Thyroid gland (tissue), 4 donors: ENCODE measurements at regions not wholly inside any gene's neighbourhood (a gene's known extent, or its start where the extent isn't known, plus 50 kb on each side); places are given as distances from the start of the nearest gene placed in this dataset.

Experiments
- DNase-seq, 2 donors: peaks; one replicate each; pipeline ENCODE4 v3.0.0-alpha.2; 2019
- H3K27ac ChIP-seq, 3 donors: fragments of 200-600 bp; sonication (generic); 1 replicate in 2 of 3; 2 replicates in 1 of 3; pipeline ENCODE4 v1.5.1; 2016 to 2019; ENCODE audit warnings: mild to moderate bottlenecking in 1 of 3, moderate library complexity in 1 of 3
- H3K27me3 ChIP-seq: fragments of 200-600 bp; sonication (generic); one replicate; pipeline ENCODE4 v1.5.1; 2019
- H3K36me3 ChIP-seq, 2 donors: fragments of 200-600 bp; sonication (generic); one replicate each; pipeline ENCODE4 v1.5.1; 2016 to 2019
- H3K4me1 ChIP-seq, 2 donors: fragments of 200-600 bp; sonication (generic); one replicate each; pipeline ENCODE4 v1.5.1; 2017 to 2019
- H3K4me3 ChIP-seq, 3 donors: fragments of 200-600 bp; sonication (generic); replicated peaks in 1 of 3; 1 replicate in 2 of 3; 2 replicates in 1 of 3; pipeline ENCODE4 v1.5.1; 2016; ENCODE audit warnings: mild to moderate bottlenecking in 1 of 3
- H3K9me3 ChIP-seq: fragments of 200-600 bp; sonication (generic); one replicate; pipeline ENCODE4 v1.5.1; 2017
- POLR2A ChIP-seq, 2 donors: fragments of 450-650 bp; IDR thresholded peaks; one replicate each; pipeline ENCODE4 v1.6.1; 2017; ENCODE audit warnings: antibody characterized with exemption in 2 of 2, mild to moderate bottlenecking in 2 of 2, moderate library complexity in 1 of 2
- WGBS, 2 donors: methylation state at CpG; one replicate each; pipeline ENCODE4 v1.1.5; 2017; 5-methylcytosine and 5-hydroxymethylcytosine counted together
- intact Hi-C: fragments of 100-400 bp; cut with DNase I; formaldehyde crosslinking; loops from one replicate; pipeline ENCODE4 v1.15.1; 2023
- TF ChIP-seq, protein P1 (sequence below), 6 experiments: fragments of 200-600 bp in 3 of 6; fragments of 450-650 bp in 3 of 6; sonication (generic) in 3 of 6; IDR thresholded peaks; one replicate each; pipeline ENCODE4 v1.5.1; 2016 to 2019; ENCODE audit warnings: antibody characterized with exemption in 6 of 6, mild to moderate bottlenecking in 2 of 6, inconsistent platforms in 1 of 6, moderate library complexity in 1 of 6

- no peaks in the 10 kb centered on the region for H3K27me3 ChIP-seq
- no peaks in the 10 kb centered on the region for H3K4me1 ChIP-seq
- WGBS, 2 donors: 69 to 77% methylated on average over 1 of the region's 1 CpG
- no peak overlapping the region for H3K27ac ChIP-seq
- intact Hi-C loops: no loop called here
- no peaks in the 10 kb centered on the region for H3K9me3 ChIP-seq
- no peak overlapping the region for H3K4me3 ChIP-seq
- H3K36me3 ChIP-seq: no peaks in the 10 kb centered on the region
- DNase-seq: no peak
- no peak for TF ChIP-seq POLR2A (IDR thresholded peaks at IDR 0.05)
- TF ChIP-seq, protein P1, sequence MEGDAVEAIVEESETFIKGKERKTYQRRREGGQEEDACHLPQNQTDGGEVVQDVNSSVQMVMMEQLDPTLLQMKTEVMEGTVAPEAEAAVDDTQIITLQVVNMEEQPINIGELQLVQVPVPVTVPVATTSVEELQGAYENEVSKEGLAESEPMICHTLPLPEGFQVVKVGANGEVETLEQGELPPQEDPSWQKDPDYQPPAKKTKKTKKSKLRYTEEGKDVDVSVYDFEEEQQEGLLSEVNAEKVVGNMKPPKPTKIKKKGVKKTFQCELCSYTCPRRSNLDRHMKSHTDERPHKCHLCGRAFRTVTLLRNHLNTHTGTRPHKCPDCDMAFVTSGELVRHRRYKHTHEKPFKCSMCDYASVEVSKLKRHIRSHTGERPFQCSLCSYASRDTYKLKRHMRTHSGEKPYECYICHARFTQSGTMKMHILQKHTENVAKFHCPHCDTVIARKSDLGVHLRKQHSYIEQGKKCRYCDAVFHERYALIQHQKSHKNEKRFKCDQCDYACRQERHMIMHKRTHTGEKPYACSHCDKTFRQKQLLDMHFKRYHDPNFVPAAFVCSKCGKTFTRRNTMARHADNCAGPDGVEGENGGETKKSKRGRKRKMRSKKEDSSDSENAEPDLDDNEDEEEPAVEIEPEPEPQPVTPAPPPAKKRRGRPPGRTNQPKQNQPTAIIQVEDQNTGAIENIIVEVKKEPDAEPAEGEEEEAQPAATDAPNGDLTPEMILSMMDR (IDR thresholded peaks at IDR 0.05): no peak
These were observed 337.1 kb downstream of the BMPER start for GRCh38 chr7:34242391-34242790.

GRCh38 chr7:34245246-34245645 lies 339.9 kb downstream of the BMPER start:
- no peaks in the 10 kb centered on the region for H3K9me3 ChIP-seq
- no peaks in the 10 kb centered on the region for H3K4me1 ChIP-seq
- intact Hi-C loops: no loop called here
- 90 to 94% methylated on average over 4 of the region's 4 CpGs for WGBS, 2 donors
- H3K36me3 ChIP-seq: no peaks in the 10 kb centered on the region
- H3K27me3 ChIP-seq: no peaks in the 10 kb centered on the region
- H3K27ac ChIP-seq: no peak overlapping the region
- no peak for TF ChIP-seq POLR2A (IDR thresholded peaks at IDR 0.05)
- TF ChIP-seq, protein P1 (IDR thresholded peaks at IDR 0.05): no peak
- H3K4me3 ChIP-seq: no peak overlapping the region
- no peak for DNase-seq

GRCh38 chr7:34247468-34247867 lies 342.1 kb downstream of the BMPER start:
- no peak for DNase-seq
- H3K36me3 ChIP-seq: no peaks in the 10 kb centered on the region
- no peaks in the 10 kb centered on the region for H3K4me1 ChIP-seq
- no peak for TF ChIP-seq POLR2A (IDR thresholded peaks at IDR 0.05)
- TF ChIP-seq, protein P1 (IDR thresholded peaks at IDR 0.05): no peak
- no peaks in the 10 kb centered on the region for H3K9me3 ChIP-seq
- no peak overlapping the region for H3K4me3 ChIP-seq
- intact Hi-C loops: no loop called here
- 77 to 80% methylated on average over 1 of the region's 1 CpG for WGBS, 2 donors
- H3K27ac ChIP-seq: no peak overlapping the region
- no peaks in the 10 kb centered on the region for H3K27me3 ChIP-seq

- no peak for TF ChIP-seq POLR2A (IDR thresholded peaks at IDR 0.05)
- TF ChIP-seq, protein P1 (IDR thresholded peaks at IDR 0.05): no peak
- intact Hi-C loops: no loop called here
- H3K27me3 ChIP-seq: no peaks in the 10 kb centered on the region
- H3K9me3 ChIP-seq: no peaks in the 10 kb centered on the region
- no peak overlapping the region for H3K27ac ChIP-seq
- H3K36me3 ChIP-seq: no peaks in the 10 kb centered on the region
- no peak overlapping the region for H3K4me3 ChIP-seq
- 61 to 66% methylated on average over 2 of the region's 2 CpGs for WGBS, 2 donors
- DNase-seq: no peak
- H3K4me1 ChIP-seq: no peaks in the 10 kb centered on the region
These were observed 343.9 kb downstream of the BMPER start for GRCh38 chr7:34249192-34249591.

- Histone ChIP-seq H3K4me3 (no peak overlapping the region), H3K27ac (no peak overlapping the region), H3K27me3 (no peaks in the 10 kb centered on the region), H3K9me3 (no peaks in the 10 kb centered on the region), H3K4me1 (no peaks in the 10 kb centered on the region), H3K36me3 (no peaks in the 10 kb centered on the region)
- intact Hi-C loops: no loop called here
- no peak for DNase-seq
- TF ChIP-seq POLR2A (IDR thresholded peaks at IDR 0.05): no peak
- TF ChIP-seq, protein P1 (IDR thresholded peaks at IDR 0.05): no peak
These were observed 354.9 kb downstream of the BMPER start for GRCh38 chr7:34260279-34260678.
